WI38 (cell line): ENCODE measurements at regions not wholly inside any gene's neighbourhood (a gene's known extent, or its start where the extent isn't known, plus 50 kb on each side); places are given as distances from the start of the nearest gene placed in this dataset.
"Not testable (repeated sequence)": the region's sequence is repeated elsewhere in the genome, so short reads cannot be mapped to it uniquely, and the experiment has no call there.

ENCODE experiments used
- H3K4me3 ChIP-seq: 2 replicates; pipeline ENCODE4 v1.5.1; 2011; ENCODE audit warnings: low read depth, mild to moderate bottlenecking, control low read depth, low read length
- CTCF ChIP-seq: IDR thresholded peaks from 2 replicates; pipeline ENCODE4 v1.5.1; 2012; ENCODE audit warnings: low read depth, mild to moderate bottlenecking, control low read depth, low read length

GRCh38 chr2:220744861-220745260 lies 827.2 kb downstream of the EPHA4 start:
- no peak overlapping the region for H3K4me3 ChIP-seq
- no peak for TF ChIP-seq CTCF

GRCh38 chr2:220745682-220746081 lies 826.4 kb downstream of the EPHA4 start:
- TF ChIP-seq CTCF = no peak
- no peak overlapping the region for H3K4me3 ChIP-seq

- H3K4me3 ChIP-seq = no peak overlapping the region
- no peak for TF ChIP-seq CTCF
Measured at GRCh38 chr2:220747736-220748135, 824.4 kb downstream of the EPHA4 start.

GRCh38 chr2:220748875-220749479 lies 823.1 kb downstream of the EPHA4 start:
- H3K4me3 ChIP-seq = no peak overlapping the region
- no peak for TF ChIP-seq CTCF

- no peak for TF ChIP-seq CTCF
- no peak overlapping the region for H3K4me3 ChIP-seq
Measured at GRCh38 chr2:220753486-220753885, 818.6 kb downstream of the EPHA4 start.

GRCh38 chr2:220756653-220757052 lies 815.5 kb downstream of the EPHA4 start:
- no peak overlapping the region for H3K4me3 ChIP-seq
- TF ChIP-seq CTCF = no peak

- H3K4me3 ChIP-seq = not testable (repeated sequence)
Measured at GRCh38 chr2:220758376-220758775, 813.7 kb downstream of the EPHA4 start.

- H3K4me3 ChIP-seq = no peak overlapping the region
- TF ChIP-seq CTCF = no peak
Measured at GRCh38 chr2:220764171-220764570, 807.9 kb downstream of the EPHA4 start.
